ENCODE measurements at regions not wholly inside any gene's neighbourhood (a gene's known extent, or its start where the extent isn't known, plus 50 kb on each side); places are given as distances from the start of the nearest gene placed in this dataset.
"Not testable (repeated sequence)": the region's sequence is repeated elsewhere in the genome, so short reads cannot be mapped to it uniquely, and the experiment has no call there.

- DNase-seq (ENCODE audit: low read depth) = no peak
Observed at GRCh38 chr3:74978684-74979083, 364.2 kb upstream of the CNTN3 start.

GRCh38 chr3:74985028-74985904, 370.8 kb upstream of the CNTN3 start:
- DNase-seq (ENCODE audit: low read depth) = not testable (repeated sequence)

GRCh38 chr3:74988095-74988494, 373.6 kb upstream of the CNTN3 start:
- DNase-seq (ENCODE audit: low read depth) = no peak

- DNase-seq (ENCODE audit: low read depth) = no peak
Observed at GRCh38 chr3:74992898-74993297, 378.4 kb upstream of the CNTN3 start.

- no peak for DNase-seq (ENCODE audit: low read depth)
Observed at GRCh38 chr3:75001330-75001729, 386.9 kb upstream of the CNTN3 start.

- DNase-seq (ENCODE audit: low read depth) = no peak
Observed at GRCh38 chr3:75012791-75013331, 398.4 kb upstream of the CNTN3 start.

- no peak for DNase-seq (ENCODE audit: low read depth)
Observed at GRCh38 chr3:75014008-75014407, 399.5 kb upstream of the CNTN3 start.

GRCh38 chr3:75015280-75015679, 400.8 kb upstream of the CNTN3 start:
- DNase-seq (ENCODE audit: low read depth) = no peak

- no peak for DNase-seq (ENCODE audit: low read depth)
Observed at GRCh38 chr3:75035146-75035545, 420.7 kb upstream of the CNTN3 start.

GRCh38 chr3:75042941-75043340, 428.5 kb upstream of the CNTN3 start:
- no peak for DNase-seq (ENCODE audit: low read depth)

GRCh38 chr3:75048650-75049049, 434.2 kb upstream of the CNTN3 start:
- no peak for DNase-seq (ENCODE audit: low read depth)

GRCh38 chr3:75049533-75049932, 435.1 kb upstream of the CNTN3 start:
- no peak for DNase-seq (ENCODE audit: low read depth)

- DNase-seq (ENCODE audit: low read depth) = no peak
Observed at GRCh38 chr3:75059120-75059519, 444.7 kb upstream of the CNTN3 start.

GRCh38 chr3:75061806-75062205, 447.3 kb upstream of the CNTN3 start:
- no peak for DNase-seq (ENCODE audit: low read depth)

- no peak for DNase-seq (ENCODE audit: low read depth)
Observed at GRCh38 chr3:75075158-75075557, 460.7 kb upstream of the CNTN3 start.

GRCh38 chr3:75076481-75076880, 462.0 kb upstream of the CNTN3 start:
- DNase-seq (ENCODE audit: low read depth) = no peak

GRCh38 chr3:75078290-75078689, 463.8 kb upstream of the CNTN3 start:
- no peak for DNase-seq (ENCODE audit: low read depth)

- DNase-seq (ENCODE audit: low read depth) = no peak
Observed at GRCh38 chr3:75082845-75083244, 468.4 kb upstream of the CNTN3 start.

GRCh38 chr3:75089841-75090240, 475.4 kb upstream of the CNTN3 start:
- no peak for DNase-seq (ENCODE audit: low read depth)

- DNase-seq (ENCODE audit: low read depth) = no peak
Observed at GRCh38 chr3:75101329-75102147, 487.1 kb upstream of the CNTN3 start.

GRCh38 chr3:75110741-75111140, 496.3 kb upstream of the CNTN3 start:
- DNase-seq (ENCODE audit: low read depth) = no peak

- no peak for DNase-seq (ENCODE audit: low read depth)
Observed at GRCh38 chr3:75115695-75116094, 501.2 kb upstream of the CNTN3 start.

- no peak for DNase-seq (ENCODE audit: low read depth)
Observed at GRCh38 chr3:75118779-75119178, 504.3 kb upstream of the CNTN3 start.
